ENCODE measurements at regions not wholly inside any gene's neighbourhood (a gene's known extent, or its start where the extent isn't known, plus 50 kb on each side); places are given as distances from the start of the nearest gene placed in this dataset.

DNA sequence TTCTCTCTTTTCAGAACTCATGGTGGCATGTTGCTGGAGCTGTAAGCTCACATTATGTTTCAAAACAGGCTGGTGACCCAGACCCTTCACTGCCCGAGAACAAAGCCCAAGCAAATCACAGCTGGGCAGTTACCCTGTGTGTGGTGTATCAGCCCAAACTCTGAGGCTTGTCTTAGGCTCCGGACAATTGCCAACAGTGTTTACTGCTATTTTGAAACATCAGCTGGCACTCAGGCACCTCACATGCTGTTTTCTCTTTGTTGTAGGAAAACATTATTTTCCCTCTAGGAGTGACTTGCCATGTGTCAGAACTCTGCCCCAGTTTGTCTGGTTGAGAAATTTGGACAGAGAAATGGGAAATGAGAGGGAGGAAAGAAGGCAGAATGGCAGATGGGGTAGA lies 237.6 kb upstream of the APCDD1 start:
- DNase-seq (ENCODE audit: low spot score), result no peak

DNA sequence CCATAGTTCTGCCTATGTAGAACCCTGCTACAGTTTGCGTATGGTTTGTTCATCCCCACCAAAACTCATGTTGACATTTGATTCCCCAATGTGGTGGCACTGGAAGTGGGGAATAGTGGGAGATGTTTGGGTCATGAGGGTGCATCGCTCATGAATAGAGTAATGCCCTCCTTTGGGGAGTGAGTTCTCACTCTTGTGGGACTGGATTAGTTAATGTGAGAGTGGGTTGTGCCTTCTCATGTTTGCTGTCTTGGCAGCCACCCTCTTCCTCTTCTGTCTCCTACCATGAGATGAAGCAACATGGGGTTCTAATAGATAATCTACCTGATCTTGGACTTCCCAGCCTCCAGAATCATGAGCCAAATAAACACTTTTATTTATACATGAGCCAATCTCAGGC lies 237.2 kb upstream of the APCDD1 start:
- DNase-seq (ENCODE audit: low spot score), result no peak

- no peak for DNase-seq (ENCODE audit: low spot score)
Measured at GRCh38 chr18:10225300-10225699, 229.1 kb upstream of the APCDD1 start.

DNA sequence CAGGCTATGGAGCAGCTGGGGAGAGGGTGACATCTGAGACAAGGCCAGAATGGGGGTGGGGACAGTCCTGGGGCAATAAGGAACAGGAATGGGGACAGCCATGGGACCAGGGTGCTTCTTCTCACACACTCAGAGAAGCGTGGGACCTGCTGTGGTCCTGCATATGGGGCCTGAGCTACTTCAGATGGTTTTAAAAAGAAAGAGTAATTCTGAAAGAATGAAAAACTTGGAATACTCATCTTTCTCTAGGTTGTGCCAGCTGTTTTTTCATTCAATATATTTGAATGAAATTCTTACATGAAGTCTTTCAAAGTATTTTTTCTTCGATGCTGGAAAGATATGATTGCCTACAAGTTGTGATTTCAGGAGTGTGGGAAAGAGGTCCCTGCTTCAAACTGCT lies 227.5 kb upstream of the APCDD1 start:
- DNase-seq (ENCODE audit: low spot score), result no peak

GRCh38 chr18:10228326-10228725 lies 226.1 kb upstream of the APCDD1 start:
- no peak for DNase-seq (ENCODE audit: low spot score)

GRCh38 chr18:10229458-10229857 lies 225.0 kb upstream of the APCDD1 start:
- DNase-seq (ENCODE audit: low spot score), result no peak

- peak; percentile 15 for DNase-seq (ENCODE audit: low spot score)
Measured at GRCh38 chr18:10230072-10230471, 224.4 kb upstream of the APCDD1 start.

- no peak for DNase-seq (ENCODE audit: low spot score)
Measured at GRCh38 chr18:10231220-10231619, 223.2 kb upstream of the APCDD1 start.

GRCh38 chr18:10232062-10232461 lies 222.4 kb upstream of the APCDD1 start:
- no peak for DNase-seq (ENCODE audit: low spot score)

DNA sequence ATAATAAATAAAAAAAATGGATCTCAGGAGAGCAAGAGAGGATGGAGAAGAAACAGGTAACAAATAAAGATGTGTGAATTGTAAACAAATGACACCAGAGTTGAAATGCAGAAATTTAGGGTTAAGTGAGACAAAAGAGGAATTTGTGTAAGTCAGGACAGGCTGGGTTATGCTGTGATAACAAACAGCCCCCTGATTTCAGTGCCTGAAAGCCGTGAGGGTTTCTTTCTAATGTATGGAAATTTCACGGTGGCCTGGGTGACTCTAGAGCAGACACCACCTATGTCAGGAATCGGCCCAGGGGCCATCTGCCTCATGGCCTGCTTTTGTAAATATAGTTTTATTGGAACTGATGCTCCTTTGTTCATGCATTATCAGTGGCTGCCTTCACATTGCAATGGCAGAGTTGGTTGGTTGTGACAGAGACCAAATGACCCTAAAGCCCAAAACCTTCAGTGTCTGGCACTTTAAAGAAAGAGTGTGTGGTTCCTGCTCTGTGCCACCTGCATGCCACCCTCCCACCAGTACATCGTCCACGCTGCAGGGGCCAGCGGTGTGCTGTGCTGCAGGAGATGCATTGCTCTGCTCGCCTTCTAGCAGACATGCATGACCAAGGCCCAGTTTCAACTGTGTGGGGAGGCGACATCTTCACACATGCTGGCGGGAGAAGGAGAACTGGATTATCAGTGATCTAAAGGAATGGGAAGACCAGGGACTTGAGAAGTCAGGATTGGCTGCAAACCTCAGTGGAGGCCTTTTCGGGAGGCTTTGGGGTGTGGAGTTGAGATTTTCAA lies 221.2 kb upstream of the APCDD1 start:
- DNase-seq (ENCODE audit: low spot score), result no peak

- DNase-seq (ENCODE audit: low spot score), result no peak
Measured at GRCh38 chr18:10234281-10234680, 220.2 kb upstream of the APCDD1 start.

- DNase-seq (ENCODE audit: low spot score), result no peak
Measured at GRCh38 chr18:10234912-10235660, 219.3 kb upstream of the APCDD1 start.

DNA sequence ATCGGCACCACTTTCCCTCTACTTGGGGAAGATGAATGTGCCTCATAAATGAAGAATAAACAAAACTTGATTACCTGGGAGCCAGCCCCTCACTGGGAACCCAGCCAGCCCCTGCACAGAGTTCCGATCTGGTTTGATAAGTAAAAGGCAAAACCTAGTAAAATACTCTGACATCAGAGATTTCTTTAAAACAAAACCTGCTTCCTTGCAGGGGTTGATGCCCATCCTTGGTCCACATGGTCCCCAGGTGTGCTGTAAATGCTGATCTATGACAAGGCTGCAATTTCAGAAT lies 218.8 kb upstream of the APCDD1 start:
- DNase-seq (ENCODE audit: low spot score), result no peak

DNA sequence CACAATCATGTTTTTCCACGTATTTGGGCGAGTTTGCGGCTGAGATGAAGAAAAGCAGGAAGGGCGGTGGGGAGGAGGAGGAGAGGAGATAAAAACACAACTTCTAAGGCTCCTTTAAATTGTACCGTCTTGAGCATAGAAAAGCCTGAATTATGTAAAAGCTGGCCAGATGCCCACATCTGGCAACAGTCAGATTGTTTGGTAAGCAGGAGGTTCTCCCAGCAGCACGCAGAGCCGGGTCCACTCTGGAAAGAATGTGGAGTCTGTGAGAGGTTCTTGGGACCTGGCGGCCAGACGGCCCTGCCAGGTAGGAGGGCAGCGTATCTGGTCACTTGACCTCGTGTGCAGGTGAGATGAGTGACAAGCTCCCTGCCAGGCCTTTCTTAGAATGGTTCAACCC lies 215.3 kb upstream of the APCDD1 start:
- DNase-seq (ENCODE audit: low spot score), result no peak

DNA sequence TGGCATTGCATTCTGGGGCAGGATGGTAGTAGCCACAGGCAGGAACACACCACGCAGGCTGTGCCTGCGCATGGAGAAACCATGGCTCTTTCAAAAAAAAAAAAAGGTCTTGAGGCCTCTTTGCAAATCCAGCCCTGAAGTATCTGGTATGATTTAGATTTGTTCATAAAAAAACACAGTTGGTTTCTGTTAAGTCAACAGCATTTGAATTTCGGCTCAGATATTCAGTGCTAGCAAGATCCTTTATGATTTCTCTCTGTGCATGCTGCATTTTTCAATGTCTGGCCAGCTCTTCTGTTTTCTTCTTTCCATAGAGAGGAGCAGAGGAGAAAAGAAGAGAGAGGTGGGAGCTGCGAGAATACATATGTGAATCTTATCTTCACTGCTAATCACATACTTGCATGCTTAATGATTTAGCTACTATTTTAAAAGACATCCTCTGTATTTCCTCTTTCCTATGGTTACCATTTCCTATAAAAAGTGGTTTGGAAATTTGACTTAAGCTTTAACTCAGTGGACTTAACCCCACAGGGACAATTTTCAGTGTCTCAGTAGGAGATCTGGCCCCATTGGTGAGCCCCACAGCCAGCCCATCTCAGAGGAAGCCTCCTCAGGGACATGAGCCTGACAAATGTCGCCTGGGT lies 214.3 kb upstream of the APCDD1 start:
- DNase-seq (ENCODE audit: low spot score), result no peak

DNA sequence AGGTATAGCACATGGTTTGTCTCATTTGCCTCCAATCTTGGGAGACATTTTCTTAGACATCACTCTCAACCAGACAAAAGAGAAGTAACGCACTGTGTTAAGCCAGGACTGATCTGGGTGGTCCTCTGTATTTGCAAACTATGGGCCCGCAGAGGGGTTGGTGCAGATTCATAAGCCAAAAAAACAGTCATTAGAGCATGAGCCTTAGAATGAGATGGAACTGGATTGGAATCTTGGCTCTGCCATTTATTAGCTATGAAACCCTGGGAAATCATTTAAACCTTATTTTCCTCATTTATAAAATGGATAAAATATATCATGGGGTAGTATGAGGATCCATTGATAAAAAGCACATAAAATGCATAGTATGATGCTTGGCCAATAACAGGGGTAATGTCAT lies 213.5 kb upstream of the APCDD1 start:
- DNase-seq (ENCODE audit: low spot score), result no peak

- no peak for DNase-seq (ENCODE audit: low spot score)
Measured at GRCh38 chr18:10241579-10241978, 212.9 kb upstream of the APCDD1 start.

- no peak for DNase-seq (ENCODE audit: low spot score)
Measured at GRCh38 chr18:10242936-10243680, 211.3 kb upstream of the APCDD1 start.

DNA sequence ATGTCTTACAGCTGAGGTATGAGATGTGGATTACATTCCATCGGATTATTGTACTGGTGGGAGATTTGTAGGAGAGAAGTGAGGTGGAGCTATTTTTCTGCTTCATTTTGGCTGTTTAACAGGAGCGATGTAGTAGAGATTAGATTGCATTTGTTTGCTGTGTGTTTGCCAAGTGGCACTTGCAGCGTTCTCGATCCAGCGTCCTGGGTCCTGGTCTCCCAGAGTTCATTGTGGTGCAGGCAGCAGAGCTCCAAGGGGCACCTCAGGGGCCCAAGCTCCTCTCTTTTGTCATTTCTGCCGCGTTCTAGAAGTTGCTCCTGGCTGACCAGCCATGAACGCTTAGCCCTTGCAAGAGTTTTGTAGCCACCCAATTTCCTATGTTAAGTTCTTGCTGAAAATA lies 210.1 kb upstream of the APCDD1 start:
- DNase-seq (ENCODE audit: low spot score), result no peak

GRCh38 chr18:10245031-10245845 lies 209.2 kb upstream of the APCDD1 start:
- no peak for DNase-seq (ENCODE audit: low spot score)

DNA sequence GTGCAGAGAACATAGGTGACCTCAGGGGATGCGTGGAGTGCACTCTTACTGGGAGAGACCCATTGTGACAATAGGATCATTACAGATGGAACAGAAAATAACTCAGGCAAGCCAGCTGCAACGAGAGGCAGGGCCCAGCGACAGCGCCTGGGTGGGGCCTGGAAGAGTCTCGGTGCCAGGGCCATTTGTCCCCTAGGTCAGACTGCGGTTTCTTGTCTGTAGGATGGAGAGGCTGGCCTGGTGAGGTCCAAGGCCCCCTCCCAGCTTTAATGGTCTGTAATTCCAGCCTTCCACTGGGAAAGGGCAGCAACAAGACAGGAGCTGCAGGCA lies 208.6 kb upstream of the APCDD1 start:
- DNase-seq (ENCODE audit: low spot score), result no peak

All from HT-29 (cell line).